GM23338 (cell line): ENCODE measurements at regions not wholly inside any gene's neighbourhood (a gene's known extent, or its start where the extent isn't known, plus 50 kb on each side); places are given as distances from the start of the nearest gene placed in this dataset.

ENCODE experiments used
- ATAC-seq: fragments of 200-7000 bp; cut with Tn5 transposase; 3 replicates; pipeline ENCODE4 v1.9.1; 2020
- DNase-seq: peaks from one replicate; pipeline ENCODE4 v3.0.0-alpha.2; 2015; ENCODE audit warnings: low spot score
- H2AFZ ChIP-seq: fragments of 200-600 bp; sonication (generic); 2 replicates; pipeline ENCODE4 v1.8.0; 2016; ENCODE audit warnings: antibody characterized with exemption, mild to moderate bottlenecking, moderate library complexity
- H3F3A ChIP-seq: fragments of 200-600 bp; sonication (generic); replicated peaks from 2 replicates; pipeline ENCODE4 v1.8.0; 2017; ENCODE audit warnings: antibody characterized with exemption, mixed run types, low read depth
- H3K27ac ChIP-seq: fragments of 200-600 bp; sonication (generic); 2 replicates; pipeline ENCODE4 v1.6.1; 2016; ENCODE audit warnings: low read depth
- H3K27me3 ChIP-seq: fragments of 200-600 bp; sonication (generic); 2 replicates; pipeline ENCODE4 v1.8.0; 2016; ENCODE audit warnings: mild to moderate bottlenecking, mixed run types, moderate library complexity; ENCODE audit not compliant: insufficient read depth
- H3K36me3 ChIP-seq: fragments of 200-600 bp; sonication (generic); 2 replicates; pipeline ENCODE4 v1.8.0; 2016; ENCODE audit warnings: mild to moderate bottlenecking; ENCODE audit not compliant: insufficient read depth
- H3K4me1 ChIP-seq: fragments of 200-600 bp; sonication (generic); 2 replicates; pipeline ENCODE4 v1.8.0; 2016; ENCODE audit warnings: mild to moderate bottlenecking, moderate library complexity; ENCODE audit not compliant: insufficient read depth
- H3K4me2 ChIP-seq: fragments of 200-600 bp; sonication (generic); 2 replicates; pipeline ENCODE4 v1.7.1; 2017; ENCODE audit warnings: mixed run types
- H3K4me3 ChIP-seq: fragments of 200-600 bp; sonication (generic); 2 replicates; pipeline ENCODE4 v1.6.1; 2016; ENCODE audit warnings: mixed run types
- H3K79me2 ChIP-seq: fragments of 200-600 bp; sonication (generic); replicated peaks from 2 replicates; pipeline ENCODE4 v1.8.0; 2017; ENCODE audit warnings: mild to moderate bottlenecking; ENCODE audit not compliant: insufficient read depth
- H3K9me2 ChIP-seq: fragments of 200-600 bp; sonication (generic); 2 replicates; pipeline ENCODE4 v1.8.0; 2017; ENCODE audit not compliant: insufficient read depth
- H4K20me1 ChIP-seq: fragments of 200-600 bp; sonication (generic); replicated peaks from 2 replicates; pipeline ENCODE4 v1.8.0; 2017; ENCODE audit warnings: mild to moderate bottlenecking; ENCODE audit not compliant: insufficient read depth
- H3K27ac Mint-ChIP-seq: 2 replicates; pipeline ENCODE4 v1.8.0; 2020; ENCODE audit warnings: inconsistent platforms, mild to moderate bottlenecking, moderate library complexity, mixed read lengths
- H3K27me3 Mint-ChIP-seq: 3 replicates; pipeline ENCODE4 v1.8.0; 2022; ENCODE audit warnings: low read depth, mild to moderate bottlenecking, moderate library complexity, mixed read lengths, inconsistent platforms; ENCODE audit not compliant: insufficient read depth, poor library complexity
- H3K36me3 Mint-ChIP-seq: 3 replicates; pipeline ENCODE4 v1.8.0; 2021; ENCODE audit warnings: low read depth, mild to moderate bottlenecking, inconsistent platforms, moderate library complexity, mixed read lengths
- H3K4me1 Mint-ChIP-seq: 3 replicates; pipeline ENCODE4 v1.8.0; 2020; ENCODE audit warnings: mild to moderate bottlenecking, inconsistent platforms, mixed read lengths
- H3K4me3 Mint-ChIP-seq: 3 replicates; pipeline ENCODE4 v1.8.0; 2021; ENCODE audit warnings: moderate library complexity, mild to moderate bottlenecking, inconsistent platforms, mixed read lengths
- H3K9me3 Mint-ChIP-seq: 3 replicates; pipeline ENCODE4 v1.8.0; 2020; ENCODE audit warnings: moderate library complexity, mild to moderate bottlenecking, inconsistent platforms, mixed read lengths
- CREB1 ChIP-seq: fragments of 250-450 bp; sonication (Bioruptor Pico); IDR thresholded peaks from 2 replicates; pipeline ENCODE4 v1.5.0; 2020; ENCODE audit warnings: low read depth, mild to moderate bottlenecking, moderate library complexity
- CTCF ChIP-seq, 2 experiments: fragments of 200-600 bp in 1 of 2; sonication (generic) in 1 of 2; conservative IDR thresholded peaks; 2 replicates each; pipeline versions ENCODE4 v1.5.1 to v1.6.1; 2016 to 2017; ENCODE audit warnings: antibody characterized with exemption in 2 of 2, low read depth in 2 of 2, mild to moderate bottlenecking in 2 of 2, moderate library complexity in 1 of 2
- ETS1 ChIP-seq: IDR thresholded peaks from 2 replicates; pipeline ENCODE4 v1.6.1; 2016; ENCODE audit warnings: antibody characterized with exemption
- EZH2 ChIP-seq: fragments of 200-600 bp; sonication (generic); IDR thresholded peaks from one replicate; pipeline ENCODE4 v1.8.0; 2017; ENCODE audit warnings: antibody characterized with exemption, mild to moderate bottlenecking, low read depth; ENCODE audit not compliant: unreplicated experiment
- EZH2phosphoT487 ChIP-seq: fragments of 200-600 bp; sonication (generic); IDR thresholded peaks from one replicate; pipeline ENCODE4 v1.8.1; 2018; ENCODE audit warnings: antibody characterized with exemption; ENCODE audit not compliant: unreplicated experiment
- JUNB ChIP-seq: IDR thresholded peaks from one replicate; pipeline ENCODE4 v1.6.1; 2016; ENCODE audit warnings: antibody characterized with exemption; ENCODE audit not compliant: unreplicated experiment
- NANOG ChIP-seq: IDR thresholded peaks from 2 replicates; pipeline ENCODE4 v1.6.1; 2016; ENCODE audit warnings: antibody characterized with exemption, borderline replicate concordance
- POLR2AphosphoS5 ChIP-seq: IDR thresholded peaks from 2 replicates; pipeline ENCODE4 v1.6.1; 2016; ENCODE audit warnings: antibody characterized with exemption, low read depth
- STAT1 ChIP-seq: IDR thresholded peaks from one replicate; pipeline ENCODE4 v1.6.1; 2016; ENCODE audit warnings: antibody characterized with exemption; ENCODE audit not compliant: unreplicated experiment

- no peak overlapping the region for H3K27ac ChIP-seq
- no peaks in the 10 kb centered on the region for H3K27me3 ChIP-seq
- H3K4me3 ChIP-seq: no peak overlapping the region
- H3K79me2 ChIP-seq: no peaks in the 10 kb centered on the region
- H3K27ac Mint-ChIP-seq: no peak overlapping the region
- H3K4me1 Mint-ChIP-seq: peaks cover 14% of the 10 kb centered on the region; the same call in 2 of the 3 replicates
- peaks cover 5% of the 10 kb centered on the region for H3K27me3 Mint-ChIP-seq
- no peaks in the 10 kb centered on the region for H3F3A ChIP-seq
- no peak overlapping the region for H2AFZ ChIP-seq
- H3K36me3 Mint-ChIP-seq: no peaks in the 10 kb centered on the region
- peaks cover 9% of the 10 kb centered on the region; the same call in 1 of the 2 replicates for H3K4me1 ChIP-seq
- ATAC-seq (no peak), DNase-seq (no peak)
- H4K20me1 ChIP-seq: no peaks in the 10 kb centered on the region
- H3K36me3 ChIP-seq: no peaks in the 10 kb centered on the region
- no peak overlapping the region for H3K4me3 Mint-ChIP-seq
- peaks cover 11% of the 10 kb centered on the region; the same call in 1 of the 2 replicates for H3K9me2 ChIP-seq
- no peaks in the 10 kb centered on the region for H3K9me3 Mint-ChIP-seq
- H3K4me2 ChIP-seq: no peak overlapping the region
- TF ChIP-seq JUNB: no peak
- TF ChIP-seq CTCF (conservative IDR thresholded peaks at IDR 0.05; ENCODE audit: low read depth in 2 of 2): no peak
- TF ChIP-seq STAT1: no peak
- TF ChIP-seq EZH2: no peak
- TF ChIP-seq NANOG: no peak
- TF ChIP-seq EZH2phosphoT487: no peak
- no peak for TF ChIP-seq CREB1
- no peak for TF ChIP-seq ETS1
- no peak for TF ChIP-seq POLR2AphosphoS5
These were observed 50.5 kb upstream of the PALM2AKAP2 start for GRCh38 chr9:109729513-109729912.
